DND-41 (cell line): ENCODE measurements at regions not wholly inside any gene's neighbourhood (a gene's known extent, or its start where the extent isn't known, plus 50 kb on each side); places are given as distances from the start of the nearest gene placed in this dataset.

Experiments
- ATAC-seq: fragments of 200-7000 bp; cut with Tn5 transposase; 3 replicates; pipeline ENCODE4 v1.9.1; 2021; ENCODE audit warnings: low read depth; ENCODE audit not compliant: insufficient read depth
- DNase-seq: peaks from one replicate; pipeline ENCODE4 v3.0.0-alpha.2; 2020
- H2AFZ ChIP-seq: 2 replicates; pipeline ENCODE4 v1.6.0; 2012; ENCODE audit warnings: low read depth, low read length
- H3K27ac ChIP-seq: 2 replicates; pipeline ENCODE4 v1.5.1; 2012; ENCODE audit warnings: low read length, inconsistent platforms
- H3K27me3 ChIP-seq: fragments of 200-600 bp; sonication (generic); 2 replicates; pipeline ENCODE4 v1.6.0; 2012; ENCODE audit warnings: low read length, mild to moderate bottlenecking, inconsistent platforms; ENCODE audit not compliant: insufficient read depth, poor library complexity
- H3K36me3 ChIP-seq: 2 replicates; pipeline ENCODE4 v1.5.1; 2012; ENCODE audit warnings: low read length, inconsistent platforms; ENCODE audit not compliant: insufficient read depth
- H3K4me1 ChIP-seq: 2 replicates; pipeline ENCODE4 v1.5.1; 2012; ENCODE audit warnings: mild to moderate bottlenecking, low read length; ENCODE audit not compliant: insufficient read depth
- H3K4me2 ChIP-seq: 2 replicates; pipeline ENCODE4 v1.6.0; 2012; ENCODE audit warnings: mild to moderate bottlenecking, moderate library complexity, low read length, inconsistent platforms; ENCODE audit not compliant: insufficient read depth
- H3K4me3 ChIP-seq, 2 experiments: fragments of 200-600 bp in 1 of 2; shearing (Covaris generic) in 1 of 2; 2 replicates each; pipeline ENCODE4 v1.5.1; 2012 to 2016; ENCODE audit warnings: inconsistent platforms in 2 of 2, low read length in 2 of 2, mild to moderate bottlenecking in 2 of 2, low read depth in 1 of 2, moderate library complexity in 1 of 2
- H3K79me2 ChIP-seq: 2 replicates; pipeline ENCODE4 v1.6.0; 2012; ENCODE audit warnings: low read length, inconsistent platforms; ENCODE audit not compliant: insufficient read depth
- H3K9ac ChIP-seq: 2 replicates; pipeline ENCODE4 v1.6.0; 2012; ENCODE audit warnings: low read depth, mild to moderate bottlenecking, inconsistent platforms, low read length, moderate library complexity
- H3K9me3 ChIP-seq: 2 replicates; pipeline ENCODE4 v1.5.1; 2012; ENCODE audit warnings: low read length, moderate library complexity, mild to moderate bottlenecking, inconsistent platforms; ENCODE audit not compliant: insufficient read depth, severe bottlenecking
- H4K20me1 ChIP-seq: 2 replicates; pipeline ENCODE4 v1.6.0; 2012; ENCODE audit warnings: low read length; ENCODE audit not compliant: insufficient read depth
- EZH2 ChIP-seq: IDR thresholded peaks from 3 replicates; pipeline ENCODE4 v1.6.1; 2012; ENCODE audit warnings: borderline replicate concordance, low read depth, mild to moderate bottlenecking, moderate library complexity, low read length, inconsistent platforms; ENCODE audit not compliant: severe bottlenecking
- TF ChIP-seq, protein P1 (sequence below): IDR thresholded peaks from 2 replicates; pipeline ENCODE4 v1.5.1; 2012; ENCODE audit warnings: borderline replicate concordance, low read length, moderate library complexity, mild to moderate bottlenecking; ENCODE audit not compliant: poor library complexity, severe bottlenecking; ENCODE audit errors: extremely low read depth

- no peak overlapping the region for H3K4me2 ChIP-seq
- TF ChIP-seq EZH2, result no peak
- TF ChIP-seq, protein P1, sequence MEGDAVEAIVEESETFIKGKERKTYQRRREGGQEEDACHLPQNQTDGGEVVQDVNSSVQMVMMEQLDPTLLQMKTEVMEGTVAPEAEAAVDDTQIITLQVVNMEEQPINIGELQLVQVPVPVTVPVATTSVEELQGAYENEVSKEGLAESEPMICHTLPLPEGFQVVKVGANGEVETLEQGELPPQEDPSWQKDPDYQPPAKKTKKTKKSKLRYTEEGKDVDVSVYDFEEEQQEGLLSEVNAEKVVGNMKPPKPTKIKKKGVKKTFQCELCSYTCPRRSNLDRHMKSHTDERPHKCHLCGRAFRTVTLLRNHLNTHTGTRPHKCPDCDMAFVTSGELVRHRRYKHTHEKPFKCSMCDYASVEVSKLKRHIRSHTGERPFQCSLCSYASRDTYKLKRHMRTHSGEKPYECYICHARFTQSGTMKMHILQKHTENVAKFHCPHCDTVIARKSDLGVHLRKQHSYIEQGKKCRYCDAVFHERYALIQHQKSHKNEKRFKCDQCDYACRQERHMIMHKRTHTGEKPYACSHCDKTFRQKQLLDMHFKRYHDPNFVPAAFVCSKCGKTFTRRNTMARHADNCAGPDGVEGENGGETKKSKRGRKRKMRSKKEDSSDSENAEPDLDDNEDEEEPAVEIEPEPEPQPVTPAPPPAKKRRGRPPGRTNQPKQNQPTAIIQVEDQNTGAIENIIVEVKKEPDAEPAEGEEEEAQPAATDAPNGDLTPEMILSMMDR, result no peak
- no peaks in the 10 kb centered on the region for H3K79me2 ChIP-seq
- no peak overlapping the region for H3K9ac ChIP-seq
- ATAC-seq (no peak), DNase-seq (no peak)
- no peaks in the 10 kb centered on the region for H3K27me3 ChIP-seq
- no peaks in the 10 kb centered on the region for H3K4me1 ChIP-seq
- H2AFZ ChIP-seq, result no peak overlapping the region
- no peaks in the 10 kb centered on the region for H3K36me3 ChIP-seq
- no peak overlapping the region for H3K27ac ChIP-seq
- no peak overlapping the region for H3K4me3 ChIP-seq
- no peaks in the 10 kb centered on the region for H3K9me3 ChIP-seq
- H4K20me1 ChIP-seq, result no peaks in the 10 kb centered on the region
Measured at GRCh38 chr10:86592413-86592812, 61.9 kb upstream of the OPN4 start.

- no peak for DNase-seq
- Histone ChIP-seq H3K27ac (no peak overlapping the region), H3K9ac (no peak overlapping the region), H3K36me3 (no peaks in the 10 kb centered on the region), H3K4me1 (no peaks in the 10 kb centered on the region), H3K27me3 (no peaks in the 10 kb centered on the region), H2AFZ (no peak overlapping the region), H3K4me3 (no peak overlapping the region), H3K9me3 (no peaks in the 10 kb centered on the region), H3K4me2 (no peak overlapping the region), H3K79me2 (no peaks in the 10 kb centered on the region), H4K20me1 (no peaks in the 10 kb centered on the region)
- TF ChIP-seq, protein P1, result no peak
- no peak for TF ChIP-seq EZH2
- ATAC-seq, result no peak
Measured at GRCh38 chr10:86594535-86594934, 59.8 kb upstream of the OPN4 start.

DNA sequence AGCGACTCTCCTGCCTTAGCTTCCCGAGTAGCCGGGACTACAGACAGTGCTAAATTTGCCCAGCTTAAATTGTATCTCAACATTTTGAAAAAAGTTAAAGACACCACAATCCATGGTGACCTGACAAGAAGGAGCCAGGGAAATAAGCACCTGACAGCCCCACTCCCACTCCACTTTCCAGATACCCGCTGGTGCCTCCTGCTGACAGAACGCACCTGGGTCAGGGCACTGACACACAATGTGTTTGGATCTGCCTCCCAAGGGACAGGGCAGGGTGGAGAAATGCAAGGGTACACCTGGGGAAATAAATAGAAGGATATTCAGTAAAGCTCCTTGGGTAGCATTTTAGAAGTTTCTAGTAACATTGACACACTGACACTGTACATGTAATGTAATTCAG is 58.9 kb upstream of the OPN4 start:
- Histone ChIP-seq H3K4me1 (no peaks in the 10 kb centered on the region), H4K20me1 (no peaks in the 10 kb centered on the region), H3K27me3 (peaks cover 4% of the 10 kb centered on the region), H3K4me3 (no peak overlapping the region), H3K9me3 (no peaks in the 10 kb centered on the region), H3K79me2 (no peaks in the 10 kb centered on the region), H2AFZ (no peak overlapping the region), H3K27ac (no peak overlapping the region), H3K4me2 (no peak overlapping the region), H3K36me3 (no peaks in the 10 kb centered on the region), H3K9ac (no peak overlapping the region)
- no peak for TF ChIP-seq EZH2
- TF ChIP-seq, protein P1, result no peak
- no peak for ATAC-seq
- DNase-seq, result no peak

DNA sequence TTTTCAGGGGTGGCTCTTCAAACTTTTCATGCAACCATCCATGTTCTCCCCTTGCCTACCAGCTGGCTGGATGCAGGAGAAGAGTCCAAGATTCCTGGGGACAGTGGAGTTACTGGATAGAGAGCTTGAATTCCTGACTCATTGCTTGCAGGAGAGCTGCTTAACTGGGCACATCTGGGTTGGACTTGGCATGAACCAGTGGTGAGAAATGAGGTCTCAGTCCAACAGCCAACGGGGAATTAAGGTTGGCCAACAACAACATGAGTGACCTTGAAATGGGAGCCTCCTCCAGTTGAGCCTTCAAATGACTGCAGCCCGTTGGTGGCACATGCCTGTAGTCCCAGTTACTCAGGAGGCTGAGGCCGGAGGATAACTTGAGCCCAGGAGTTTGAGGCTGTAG is 58.1 kb upstream of the OPN4 start:
- H3K27me3 ChIP-seq, result peaks cover 4% of the 10 kb centered on the region
- ATAC-seq (no peak), DNase-seq (no peak)
- H3K4me2 ChIP-seq, result no peak overlapping the region
- H3K36me3 ChIP-seq, result no peaks in the 10 kb centered on the region
- no peak overlapping the region for H2AFZ ChIP-seq
- H3K79me2 ChIP-seq, result no peaks in the 10 kb centered on the region
- no peaks in the 10 kb centered on the region for H4K20me1 ChIP-seq
- no peaks in the 10 kb centered on the region for H3K4me1 ChIP-seq
- TF ChIP-seq, protein P1, result no peak
- no peak for TF ChIP-seq EZH2
- H3K9ac ChIP-seq, result no peak overlapping the region
- H3K9me3 ChIP-seq, result no peaks in the 10 kb centered on the region
- no peak overlapping the region for H3K27ac ChIP-seq
- H3K4me3 ChIP-seq, result no peak overlapping the region
